A673 (cell line): ENCODE measurements at regions not wholly inside any gene's neighbourhood (a gene's known extent, or its start where the extent isn't known, plus 50 kb on each side); places are given as distances from the start of the nearest gene placed in this dataset.

ENCODE experiments used
- BruUV-seq: library from RNA; stranded (reverse); fragments of 400-500 nt; replicated peaks from 2 replicates; lab custom pipeline; 2021; lab: Mats Ljungman, UMichigan
- CTCF ChIA-PET: fragments of 300-600 bp; sonication (Branson Sonifier 250); formaldehyde crosslinking; loops from one replicate; lab custom pipeline; 2022; ENCODE audit warnings: antibody characterized with exemption; lab: Charles Lee
- POLR2A ChIA-PET: fragments of 300-600 bp; sonication (Branson Sonifier 250); formaldehyde crosslinking; loops from one replicate; lab custom pipeline; 2022; ENCODE audit warnings: antibody characterized with exemption; ENCODE audit not compliant: low non-redundant PET; lab: Charles Lee
- DNase-seq: peaks from one replicate; pipeline ENCODE4 v3.0.0-alpha.2; 2015; ENCODE audit warnings: low spot score
- H3K27ac ChIP-seq: fragments of 200-600 bp; sonication (generic); 2 replicates; pipeline ENCODE4 v1.5.1; 2016; ENCODE audit warnings: mixed run types, low read depth, mild to moderate bottlenecking, mixed read lengths, antibody characterized with exemption, low read length; ENCODE audit not compliant: poor library complexity, severe bottlenecking
- H3K27me3 ChIP-seq: fragments of 200-600 bp; sonication (generic); replicated peaks from 2 replicates; pipeline ENCODE4 v1.6.1; 2017; ENCODE audit warnings: mixed run types, low read depth, mild to moderate bottlenecking, mixed read lengths, antibody characterized with exemption, low read length; ENCODE audit not compliant: insufficient read depth, poor library complexity
- H3K36me3 ChIP-seq: fragments of 200-600 bp; sonication (generic); 2 replicates; pipeline ENCODE4 v1.6.1; 2016; ENCODE audit warnings: mixed run types, mild to moderate bottlenecking, mixed read lengths, antibody characterized with exemption, low read length; ENCODE audit not compliant: insufficient read depth, poor library complexity, severe bottlenecking
- H3K4me1 ChIP-seq: fragments of 200-600 bp; sonication (generic); 2 replicates; pipeline ENCODE4 v1.6.1; 2017; ENCODE audit warnings: mixed run types, mild to moderate bottlenecking, mixed read lengths, antibody characterized with exemption, low read length; ENCODE audit not compliant: insufficient read depth, poor library complexity, severe bottlenecking
- H3K4me3 ChIP-seq: fragments of 200-600 bp; sonication (generic); 2 replicates; pipeline ENCODE4 v1.5.1; 2016; ENCODE audit warnings: low read depth, mixed run types, mild to moderate bottlenecking, mixed read lengths, low read length; ENCODE audit not compliant: poor library complexity, severe bottlenecking
- H3K9me3 ChIP-seq: fragments of 200-600 bp; sonication (generic); 2 replicates; pipeline ENCODE4 v1.6.1; 2016; ENCODE audit warnings: mixed run types, low read depth, mild to moderate bottlenecking, mixed read lengths, antibody characterized with exemption, low read length; ENCODE audit not compliant: poor library complexity, severe bottlenecking
- EZH2 ChIP-seq: fragments of 200-600 bp; sonication (generic); IDR thresholded peaks from 2 replicates; pipeline ENCODE4 v1.6.1; 2017; ENCODE audit warnings: borderline replicate concordance, low read depth, mild to moderate bottlenecking, mixed read lengths, antibody characterized with exemption, low read length; ENCODE audit not compliant: poor library complexity, severe bottlenecking
- intact Hi-C: fragments of 100-400 bp; cut with micrococcal nuclease; formaldehyde crosslinking; loops from one replicate; pipeline ENCODE4 v1.10.0; 2022; ENCODE audit not compliant: unreplicated experiment
- TF ChIP-seq, protein P1 (sequence below): fragments of 300-800, 200-600 bp; sonication (generic); conservative IDR thresholded peaks from 2 replicates; pipeline ENCODE4 v1.5.1; 2017; ENCODE audit warnings: low read depth, mild to moderate bottlenecking, antibody characterized with exemption, low read length, moderate library complexity, mixed read lengths

DNA sequence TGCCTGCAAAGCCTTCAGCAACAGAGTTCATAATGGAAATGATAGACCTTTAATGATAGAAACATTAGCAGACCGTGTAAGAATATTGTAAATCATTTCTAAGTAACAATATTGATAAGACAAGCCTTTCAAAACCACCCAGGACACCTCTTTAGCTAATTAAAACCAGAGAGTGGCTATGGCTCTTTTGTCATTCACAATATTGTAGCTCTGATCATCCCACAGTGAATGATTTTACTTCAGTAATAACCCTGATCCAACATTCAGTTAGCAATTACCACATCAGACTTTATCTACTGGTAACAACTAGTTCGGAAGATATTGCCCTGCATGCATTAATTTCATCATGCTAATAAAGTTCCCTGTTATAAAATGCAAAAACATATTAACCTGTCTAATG is 432.6 kb downstream of the DTWD2 start:
- intact Hi-C loops: no loop called here
- TF ChIP-seq, protein P1, sequence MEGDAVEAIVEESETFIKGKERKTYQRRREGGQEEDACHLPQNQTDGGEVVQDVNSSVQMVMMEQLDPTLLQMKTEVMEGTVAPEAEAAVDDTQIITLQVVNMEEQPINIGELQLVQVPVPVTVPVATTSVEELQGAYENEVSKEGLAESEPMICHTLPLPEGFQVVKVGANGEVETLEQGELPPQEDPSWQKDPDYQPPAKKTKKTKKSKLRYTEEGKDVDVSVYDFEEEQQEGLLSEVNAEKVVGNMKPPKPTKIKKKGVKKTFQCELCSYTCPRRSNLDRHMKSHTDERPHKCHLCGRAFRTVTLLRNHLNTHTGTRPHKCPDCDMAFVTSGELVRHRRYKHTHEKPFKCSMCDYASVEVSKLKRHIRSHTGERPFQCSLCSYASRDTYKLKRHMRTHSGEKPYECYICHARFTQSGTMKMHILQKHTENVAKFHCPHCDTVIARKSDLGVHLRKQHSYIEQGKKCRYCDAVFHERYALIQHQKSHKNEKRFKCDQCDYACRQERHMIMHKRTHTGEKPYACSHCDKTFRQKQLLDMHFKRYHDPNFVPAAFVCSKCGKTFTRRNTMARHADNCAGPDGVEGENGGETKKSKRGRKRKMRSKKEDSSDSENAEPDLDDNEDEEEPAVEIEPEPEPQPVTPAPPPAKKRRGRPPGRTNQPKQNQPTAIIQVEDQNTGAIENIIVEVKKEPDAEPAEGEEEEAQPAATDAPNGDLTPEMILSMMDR: no peak
- TF ChIP-seq EZH2: no peak
- no TSS peak for BruUV-seq
- DNase-seq: no peak
- H3K4me1 ChIP-seq: no peaks in the 10 kb centered on the region
- ChIA-PET CTCF (no interaction called here), POLR2A (no interaction called here)
- H3K36me3 ChIP-seq: no peaks in the 10 kb centered on the region
- no peak overlapping the region for H3K27ac ChIP-seq
- no peak overlapping the region for H3K4me3 ChIP-seq
- no peaks in the 10 kb centered on the region for H3K27me3 ChIP-seq
- H3K9me3 ChIP-seq: no peaks in the 10 kb centered on the region

DNA sequence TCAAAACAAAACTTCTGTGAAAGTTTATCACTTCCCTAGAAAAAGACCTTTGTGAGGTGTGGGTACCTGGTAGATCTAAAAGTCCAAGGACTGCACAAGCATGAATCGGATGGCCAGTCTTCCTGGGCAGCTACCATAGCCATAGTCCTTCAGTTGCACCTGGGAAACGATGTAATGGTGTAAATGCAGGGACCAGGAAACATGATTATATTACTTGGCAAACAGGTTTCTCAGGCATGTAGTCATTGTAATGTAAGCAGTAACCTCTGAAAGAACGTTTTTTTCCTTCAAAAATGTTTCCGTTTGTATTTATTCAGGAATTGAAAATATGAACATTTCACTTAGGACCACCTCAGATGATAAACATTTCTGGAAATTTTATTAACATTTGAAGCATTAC is 433.4 kb downstream of the DTWD2 start:
- ChIA-PET POLR2A (no interaction called here), CTCF (no interaction called here)
- Histone ChIP-seq H3K27ac (no peak overlapping the region), H3K9me3 (no peaks in the 10 kb centered on the region), H3K36me3 (no peaks in the 10 kb centered on the region), H3K4me3 (no peak overlapping the region), H3K27me3 (no peaks in the 10 kb centered on the region), H3K4me1 (no peaks in the 10 kb centered on the region)
- no peak for DNase-seq
- no peak for TF ChIP-seq EZH2
- TF ChIP-seq, protein P1: no peak
- BruUV-seq: no TSS peak
- intact Hi-C loops: no loop called here

DNA sequence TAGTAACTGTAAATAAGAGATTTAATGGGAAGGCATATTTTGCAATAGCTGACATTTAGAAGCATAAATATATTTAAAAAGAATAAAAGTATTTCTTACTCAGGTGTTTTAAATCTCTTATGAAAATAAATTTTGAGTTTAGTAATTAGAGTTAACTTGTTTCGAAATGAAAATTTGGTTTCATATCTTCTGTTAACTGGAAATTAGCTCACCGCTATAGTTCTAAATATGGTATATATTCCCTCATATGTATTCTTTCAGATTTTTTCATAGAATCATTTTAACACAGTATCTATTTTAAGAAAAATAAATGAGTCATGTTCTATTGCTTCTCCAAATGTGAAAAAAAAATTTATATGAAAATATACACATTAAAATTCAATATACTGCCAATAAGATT is 434.1 kb downstream of the DTWD2 start:
- BruUV-seq: no TSS peak
- ChIA-PET POLR2A (no interaction called here), CTCF (no interaction called here)
- Histone ChIP-seq H3K27me3 (no peaks in the 10 kb centered on the region), H3K4me3 (no peak overlapping the region), H3K36me3 (no peaks in the 10 kb centered on the region), H3K9me3 (no peaks in the 10 kb centered on the region), H3K4me1 (no peaks in the 10 kb centered on the region), H3K27ac (no peak overlapping the region)
- DNase-seq: no peak
- intact Hi-C loops: no loop called here
- TF ChIP-seq, protein P1: no peak
